ENCODE measurements at regions not wholly inside any gene's neighbourhood (a gene's known extent, or its start where the extent isn't known, plus 50 kb on each side); places are given as distances from the start of the nearest gene placed in this dataset.

- no peak overlapping the region for H3K9ac ChIP-seq
- 0% methylated on average over 2 of the region's 2 CpGs for WGBS (ENCODE audit: low lambda C conversion rate)
- POLR2A ChIA-PET: no interaction called here
- no peaks in the 10 kb centered on the region for H3K9me3 ChIP-seq
- H3K27ac ChIP-seq (ENCODE audit: low read depth in 2 of 2, low read length in 1 of 2): no peak overlapping the region
- no peaks in the 10 kb centered on the region for H3F3A ChIP-seq (replicated peaks; ENCODE audit: insufficient read depth)
- H3K79me2 ChIP-seq (ENCODE audit: insufficient read depth): no peaks in the 10 kb centered on the region
- H4K20me1 ChIP-seq (ENCODE audit: insufficient read depth): no peaks in the 10 kb centered on the region
- no peaks in the 10 kb centered on the region for H3K27me3 ChIP-seq (ENCODE audit: insufficient read depth)
- no peak for TF ChIP-seq RXRA (IDR thresholded peaks at IDR 0.05; ENCODE audit: borderline replicate concordance, low read depth)
- TF ChIP-seq MXI1 (IDR thresholded peaks at IDR 0.05; ENCODE audit: low read depth, low read length): no peak
- TF ChIP-seq JUND (IDR thresholded peaks at IDR 0.05): no peak
- no peak for TF ChIP-seq GABPA (IDR thresholded peaks at IDR 0.05; ENCODE audit: low read depth)
- no peak for TF ChIP-seq POLR2AphosphoS5 (IDR thresholded peaks at IDR 0.05; ENCODE audit: low read depth, low read length)
- no peak for TF ChIP-seq CTCF (IDR thresholded peaks at IDR 0.05)
- TF ChIP-seq YY1 (IDR thresholded peaks at IDR 0.05; ENCODE audit: low read depth): no peak
- no peak for TF ChIP-seq REST (IDR thresholded peaks at IDR 0.05; ENCODE audit: low read depth, low read length)
- no peak for TF ChIP-seq FOXJ3 (CRISPR knock-in tag; IDR thresholded peaks at IDR 0.05)
- no peak for TF ChIP-seq GATA2 (CRISPR knock-in tag; IDR thresholded peaks at IDR 0.05)
- no peak for TF ChIP-seq EZH2phosphoT487 (IDR thresholded peaks at IDR 0.05; ENCODE audit: borderline replicate concordance, low read depth)
- TF ChIP-seq RAD21 (IDR thresholded peaks at IDR 0.05; ENCODE audit: low read length): no peak
- TF ChIP-seq TCF12 (IDR thresholded peaks at IDR 0.05): no peak
- no peak for TF ChIP-seq FOXM1 (IDR thresholded peaks at IDR 0.05; ENCODE audit: low read depth)
- TF ChIP-seq CHD2 (IDR thresholded peaks at IDR 0.05; ENCODE audit: low read length, partially characterized antibody): no peak
- no peak for TF ChIP-seq USF2 (IDR thresholded peaks at IDR 0.05; ENCODE audit: borderline replicate concordance, low read depth, low read length)
- TF ChIP-seq SMC3 (IDR thresholded peaks at IDR 0.05; ENCODE audit: low read depth, low read length): no peak
- TF ChIP-seq TEAD4 (IDR thresholded peaks at IDR 0.05; ENCODE audit: borderline replicate concordance, insufficient read depth): no peak
- TF ChIP-seq RFX5 (IDR thresholded peaks at IDR 0.05; ENCODE audit: low read length): no peak
- TF ChIP-seq MEF2A (IDR thresholded peaks at IDR 0.05; ENCODE audit: borderline replicate concordance, low read depth): no peak
- H3K4me3 ChIP-seq (ENCODE audit: low read depth in 2 of 2, low read length in 1 of 2): no peak overlapping the region
- H3K36me3 ChIP-seq (replicated peaks in 1 of 2; ENCODE audit: control insufficient read depth in 1 of 2, insufficient read depth in 2 of 2, low read length in 1 of 2): no peaks in the 10 kb centered on the region
- H3K4me2 ChIP-seq: no peak overlapping the region
- CTCF ChIA-PET: no interaction called here
- no peaks in the 10 kb centered on the region for H3K4me1 ChIP-seq (ENCODE audit: control insufficient read depth in 1 of 2, insufficient read depth in 2 of 2, low read depth in 1 of 2, low read length in 1 of 2)
- H3K9me2 ChIP-seq: no peaks in the 10 kb centered on the region
- H2AFZ ChIP-seq (ENCODE audit: low read depth): no peak overlapping the region
- DNase-seq: no peak
These were observed 920.5 kb downstream of the LRFN5 start for GRCh38 chr14:42527141-42527540.

Data from SK-N-SH (cell line).